ENCODE measurements at regions not wholly inside any gene's neighbourhood (a gene's known extent, or its start where the extent isn't known, plus 50 kb on each side); places are given as distances from the start of the nearest gene placed in this dataset.

DNA sequence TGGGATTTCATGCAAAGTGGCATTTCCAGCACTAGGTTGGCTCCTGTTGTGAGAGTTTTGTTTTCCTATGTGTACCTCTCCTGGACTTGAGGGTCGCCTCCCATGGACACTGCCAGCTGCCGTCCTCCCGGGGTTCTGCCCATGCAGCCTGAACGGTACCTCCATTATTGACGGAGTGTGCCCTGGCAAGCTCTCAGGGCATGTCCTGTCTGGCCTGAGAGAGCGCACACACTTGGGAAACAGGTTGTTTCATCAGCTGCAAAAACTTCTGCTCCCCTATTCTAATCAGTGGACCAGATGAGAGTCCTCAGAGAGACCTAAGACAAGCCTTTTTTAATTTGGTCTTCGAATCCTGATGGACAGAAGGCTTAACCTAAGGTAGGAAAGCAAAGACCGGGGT lies 56.6 kb upstream of the HOPX start:
- no peak for TF ChIP-seq POLR2A (IDR thresholded peaks at IDR 0.05)
- TF ChIP-seq, protein P1, sequence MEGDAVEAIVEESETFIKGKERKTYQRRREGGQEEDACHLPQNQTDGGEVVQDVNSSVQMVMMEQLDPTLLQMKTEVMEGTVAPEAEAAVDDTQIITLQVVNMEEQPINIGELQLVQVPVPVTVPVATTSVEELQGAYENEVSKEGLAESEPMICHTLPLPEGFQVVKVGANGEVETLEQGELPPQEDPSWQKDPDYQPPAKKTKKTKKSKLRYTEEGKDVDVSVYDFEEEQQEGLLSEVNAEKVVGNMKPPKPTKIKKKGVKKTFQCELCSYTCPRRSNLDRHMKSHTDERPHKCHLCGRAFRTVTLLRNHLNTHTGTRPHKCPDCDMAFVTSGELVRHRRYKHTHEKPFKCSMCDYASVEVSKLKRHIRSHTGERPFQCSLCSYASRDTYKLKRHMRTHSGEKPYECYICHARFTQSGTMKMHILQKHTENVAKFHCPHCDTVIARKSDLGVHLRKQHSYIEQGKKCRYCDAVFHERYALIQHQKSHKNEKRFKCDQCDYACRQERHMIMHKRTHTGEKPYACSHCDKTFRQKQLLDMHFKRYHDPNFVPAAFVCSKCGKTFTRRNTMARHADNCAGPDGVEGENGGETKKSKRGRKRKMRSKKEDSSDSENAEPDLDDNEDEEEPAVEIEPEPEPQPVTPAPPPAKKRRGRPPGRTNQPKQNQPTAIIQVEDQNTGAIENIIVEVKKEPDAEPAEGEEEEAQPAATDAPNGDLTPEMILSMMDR (IDR thresholded peaks at IDR 0.05): no peak
